ENCODE measurements at regions not wholly inside any gene's neighbourhood (a gene's known extent, or its start where the extent isn't known, plus 50 kb on each side); places are given as distances from the start of the nearest gene placed in this dataset.

DNA sequence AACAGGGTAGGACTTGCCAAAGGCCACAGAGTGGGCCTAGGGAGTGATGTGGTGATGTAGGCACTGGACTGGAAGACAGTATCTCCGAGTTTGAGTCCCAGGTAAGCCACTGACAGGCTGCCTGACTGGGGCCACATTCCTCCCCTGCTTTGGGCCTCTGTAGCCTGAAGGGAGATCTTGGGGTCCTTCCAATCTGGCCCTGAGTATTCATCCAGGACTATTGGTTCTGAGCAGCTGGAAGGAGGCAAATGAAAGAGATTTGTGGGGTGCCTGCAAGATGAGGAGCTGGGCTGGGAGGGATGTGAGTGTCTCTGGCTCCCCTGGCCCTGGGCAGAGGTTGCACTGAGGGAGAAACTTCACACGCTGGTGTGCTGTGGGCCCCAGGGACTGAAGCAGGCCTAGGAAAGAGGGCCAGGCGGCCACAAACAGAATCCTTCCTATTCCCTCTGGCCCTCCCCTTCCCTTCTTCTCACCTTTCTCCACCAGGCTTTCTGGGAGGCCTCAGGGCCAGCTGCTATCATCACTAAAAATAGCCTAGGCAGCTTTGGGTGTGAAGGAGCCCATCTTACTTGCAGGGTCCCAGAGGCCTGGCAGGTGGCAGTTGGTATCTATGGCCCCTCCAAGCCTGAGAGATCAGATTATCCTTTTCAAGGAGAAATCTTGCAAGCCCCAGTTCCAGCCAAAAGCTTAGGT, 70.1 kb downstream of the PJA1 start:
- Histone ChIP-seq H3K27me3 (ENCODE audit: low read depth, low read length) (no peaks in the 10 kb centered on the region), H3K4me1 (ENCODE audit: low read length) (no peaks in the 10 kb centered on the region), H3K27ac (ENCODE audit: low read length) (no peak overlapping the region), H2AFZ (ENCODE audit: low read depth, low read length) (no peak overlapping the region), H4K20me1 (ENCODE audit: insufficient read depth, low read length) (no peaks in the 10 kb centered on the region), H3K36me3 (replicated peaks; ENCODE audit: low read depth, low read length) (no peaks in the 10 kb centered on the region), H3K9ac (ENCODE audit: low read length) (no peak overlapping the region), H3K9me3 (ENCODE audit: insufficient read depth, low read length) (no peaks in the 10 kb centered on the region), H3K79me2 (ENCODE audit: low read length) (no peaks in the 10 kb centered on the region), H3K4me2 (ENCODE audit: low read length) (no peak overlapping the region), H3K4me3 (ENCODE audit: low read length) (no peak overlapping the region)
- TF ChIP-seq, protein P1, sequence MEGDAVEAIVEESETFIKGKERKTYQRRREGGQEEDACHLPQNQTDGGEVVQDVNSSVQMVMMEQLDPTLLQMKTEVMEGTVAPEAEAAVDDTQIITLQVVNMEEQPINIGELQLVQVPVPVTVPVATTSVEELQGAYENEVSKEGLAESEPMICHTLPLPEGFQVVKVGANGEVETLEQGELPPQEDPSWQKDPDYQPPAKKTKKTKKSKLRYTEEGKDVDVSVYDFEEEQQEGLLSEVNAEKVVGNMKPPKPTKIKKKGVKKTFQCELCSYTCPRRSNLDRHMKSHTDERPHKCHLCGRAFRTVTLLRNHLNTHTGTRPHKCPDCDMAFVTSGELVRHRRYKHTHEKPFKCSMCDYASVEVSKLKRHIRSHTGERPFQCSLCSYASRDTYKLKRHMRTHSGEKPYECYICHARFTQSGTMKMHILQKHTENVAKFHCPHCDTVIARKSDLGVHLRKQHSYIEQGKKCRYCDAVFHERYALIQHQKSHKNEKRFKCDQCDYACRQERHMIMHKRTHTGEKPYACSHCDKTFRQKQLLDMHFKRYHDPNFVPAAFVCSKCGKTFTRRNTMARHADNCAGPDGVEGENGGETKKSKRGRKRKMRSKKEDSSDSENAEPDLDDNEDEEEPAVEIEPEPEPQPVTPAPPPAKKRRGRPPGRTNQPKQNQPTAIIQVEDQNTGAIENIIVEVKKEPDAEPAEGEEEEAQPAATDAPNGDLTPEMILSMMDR (IDR thresholded peaks at IDR 0.05; ENCODE audit: low read depth, low read length), result no peak
- TF ChIP-seq EZH2phosphoT487 (IDR thresholded peaks at IDR 0.05; ENCODE audit: low read depth), result no peak

DNA sequence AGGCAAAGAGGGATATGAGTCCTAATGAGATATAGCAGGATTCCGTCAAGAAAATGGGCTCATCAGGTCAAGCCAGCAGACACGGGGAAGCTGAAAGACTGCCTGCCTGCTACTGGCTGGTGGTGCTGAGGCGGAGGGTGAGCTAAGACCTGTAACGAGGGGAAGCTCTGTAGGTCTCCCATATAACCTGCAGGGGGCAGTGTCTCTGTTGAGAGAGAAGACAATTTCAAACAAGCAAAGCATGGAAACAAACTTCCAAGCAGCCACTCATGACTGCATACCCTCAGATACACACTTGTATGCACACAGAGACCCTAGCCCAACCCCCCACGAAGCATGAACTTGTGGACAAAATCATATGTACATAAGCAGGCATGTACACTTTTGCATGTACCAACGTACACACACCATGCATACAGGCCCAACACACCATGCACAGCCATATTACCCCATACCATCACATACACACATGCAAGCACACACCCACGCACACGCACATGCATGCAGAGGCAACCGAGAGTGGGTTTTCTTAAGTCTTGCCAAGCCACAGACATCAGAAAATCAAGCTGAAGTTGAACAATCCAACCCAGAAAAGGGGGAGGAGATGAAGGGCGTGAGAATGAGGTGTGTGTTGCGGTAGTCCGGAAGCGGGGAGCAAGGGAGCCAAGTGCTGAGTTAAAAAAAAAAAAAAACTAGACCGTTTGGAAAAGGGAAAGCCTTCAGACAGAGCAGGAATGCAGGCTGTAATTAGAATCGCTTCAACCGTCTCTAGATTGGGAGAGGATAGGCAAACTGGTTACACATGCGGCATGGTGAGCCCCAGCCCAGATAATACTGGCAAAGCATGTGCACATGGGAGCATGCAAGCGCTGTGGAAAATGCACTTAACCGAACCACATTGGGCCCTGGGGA, 71.0 kb downstream of the PJA1 start:
- H3K4me2 ChIP-seq (ENCODE audit: low read length), result no peak overlapping the region
- H4K20me1 ChIP-seq (ENCODE audit: insufficient read depth, low read length), result no peaks in the 10 kb centered on the region
- H3K4me1 ChIP-seq (ENCODE audit: low read length), result no peaks in the 10 kb centered on the region
- H3K36me3 ChIP-seq (replicated peaks; ENCODE audit: low read depth, low read length), result no peaks in the 10 kb centered on the region
- H3K4me3 ChIP-seq (ENCODE audit: low read length), result no peak overlapping the region
- H3K9me3 ChIP-seq (ENCODE audit: insufficient read depth, low read length), result no peaks in the 10 kb centered on the region
- H2AFZ ChIP-seq (ENCODE audit: low read depth, low read length), result no peak overlapping the region
- H3K27me3 ChIP-seq (ENCODE audit: low read depth, low read length), result no peaks in the 10 kb centered on the region
- H3K9ac ChIP-seq (ENCODE audit: low read length), result no peak overlapping the region
- no peak overlapping the region for H3K27ac ChIP-seq (ENCODE audit: low read length)
- H3K79me2 ChIP-seq (ENCODE audit: low read length), result no peaks in the 10 kb centered on the region
- TF ChIP-seq, protein P1 (IDR thresholded peaks at IDR 0.05; ENCODE audit: low read depth, low read length), result peak; percentile 54
- TF ChIP-seq EZH2phosphoT487 (IDR thresholded peaks at IDR 0.05; ENCODE audit: low read depth), result no peak

DNA sequence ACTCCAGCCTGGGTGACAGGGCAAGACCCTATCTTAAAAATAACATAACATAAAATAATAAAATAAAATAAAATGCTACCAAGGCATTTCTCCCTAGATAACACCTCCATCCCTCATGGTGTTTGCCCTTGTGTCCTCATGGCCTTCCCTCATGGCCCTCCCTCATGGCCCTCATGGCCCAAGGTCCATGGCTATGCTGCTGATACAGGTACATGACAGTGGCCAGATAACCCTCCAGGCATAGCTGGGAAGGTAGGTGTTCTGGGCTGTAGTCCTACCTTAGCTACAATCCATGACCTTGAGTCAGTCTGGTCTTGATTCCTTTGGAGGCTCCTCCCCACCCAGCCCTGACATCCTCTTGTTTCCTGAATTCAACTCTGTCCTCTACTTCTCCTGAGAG, 75.2 kb downstream of the PJA1 start:
- H3K27ac ChIP-seq (ENCODE audit: low read length), result no peak overlapping the region
- no peaks in the 10 kb centered on the region for H3K27me3 ChIP-seq (ENCODE audit: low read depth, low read length)
- TF ChIP-seq, protein P1 (IDR thresholded peaks at IDR 0.05; ENCODE audit: low read depth, low read length), result no peak
- no peak for TF ChIP-seq EZH2phosphoT487 (IDR thresholded peaks at IDR 0.05; ENCODE audit: low read depth)
- H3K36me3 ChIP-seq (replicated peaks; ENCODE audit: low read depth, low read length), result no peaks in the 10 kb centered on the region
- no peak overlapping the region for H2AFZ ChIP-seq (ENCODE audit: low read depth, low read length)
- H4K20me1 ChIP-seq (ENCODE audit: insufficient read depth, low read length), result no peaks in the 10 kb centered on the region
- H3K4me2 ChIP-seq (ENCODE audit: low read length), result no peak overlapping the region
- H3K4me3 ChIP-seq (ENCODE audit: low read length), result no peak overlapping the region
- H3K9ac ChIP-seq (ENCODE audit: low read length), result no peak overlapping the region
- H3K9me3 ChIP-seq (ENCODE audit: insufficient read depth, low read length), result no peaks in the 10 kb centered on the region
- no peaks in the 10 kb centered on the region for H3K4me1 ChIP-seq (ENCODE audit: low read length)
- no peaks in the 10 kb centered on the region for H3K79me2 ChIP-seq (ENCODE audit: low read length)

DNA sequence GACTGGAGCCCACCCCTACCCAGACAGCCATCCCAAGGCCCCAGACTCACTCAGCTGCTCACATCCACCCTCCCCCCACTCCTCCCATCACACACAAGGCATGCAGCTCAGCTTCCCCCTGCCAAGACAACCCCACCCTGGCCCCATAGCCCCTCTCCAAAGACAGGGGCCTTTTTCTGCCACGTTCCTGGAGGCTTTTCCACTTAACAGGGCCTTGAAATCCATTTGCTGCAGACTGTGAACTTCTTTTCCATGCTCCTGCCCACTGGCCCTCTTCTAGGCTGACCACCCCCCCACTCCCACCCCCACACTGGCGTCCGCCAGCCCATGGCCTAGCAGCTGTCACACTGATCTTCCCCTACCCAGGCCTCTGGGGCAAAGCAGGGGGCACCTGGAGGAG, 76.0 kb downstream of the PJA1 start:
- no peaks in the 10 kb centered on the region for H3K36me3 ChIP-seq (replicated peaks; ENCODE audit: low read depth, low read length)
- H3K79me2 ChIP-seq (ENCODE audit: low read length), result no peaks in the 10 kb centered on the region
- no peaks in the 10 kb centered on the region for H3K27me3 ChIP-seq (ENCODE audit: low read depth, low read length)
- no peaks in the 10 kb centered on the region for H3K9me3 ChIP-seq (ENCODE audit: insufficient read depth, low read length)
- H3K4me1 ChIP-seq (ENCODE audit: low read length), result no peaks in the 10 kb centered on the region
- H3K27ac ChIP-seq (ENCODE audit: low read length), result no peak overlapping the region
- TF ChIP-seq EZH2phosphoT487 (IDR thresholded peaks at IDR 0.05; ENCODE audit: low read depth), result no peak
- TF ChIP-seq, protein P1 (IDR thresholded peaks at IDR 0.05; ENCODE audit: low read depth, low read length), result no peak
- no peak overlapping the region for H3K9ac ChIP-seq (ENCODE audit: low read length)
- no peaks in the 10 kb centered on the region for H4K20me1 ChIP-seq (ENCODE audit: insufficient read depth, low read length)
- H3K4me3 ChIP-seq (ENCODE audit: low read length), result no peak overlapping the region
- no peak overlapping the region for H3K4me2 ChIP-seq (ENCODE audit: low read length)
- no peak overlapping the region for H2AFZ ChIP-seq (ENCODE audit: low read depth, low read length)

All from OCI-LY3 (cell line).